Tibial nerve (tissue), 4 donors: ENCODE measurements at regions not wholly inside any gene's neighbourhood (a gene's known extent, or its start where the extent isn't known, plus 50 kb on each side); places are given as distances from the start of the nearest gene placed in this dataset.

Experiments used
- CTCF ChIP-seq, 5 experiments: fragments of 200-600 bp in 3 of 5; fragments of 450-650 bp in 2 of 5; sonication (generic) in 3 of 5; IDR thresholded peaks; one replicate each; pipeline ENCODE4 v1.5.1; 2016 to 2019; ENCODE audit warnings: antibody characterized with exemption in 5 of 5, mild to moderate bottlenecking in 3 of 5, moderate library complexity in 2 of 5
- EP300 ChIP-seq, 2 donors: sonication (generic); formaldehyde crosslinking; IDR thresholded peaks; one replicate each; pipeline ENCODE4 v1.6.1; 2017; ENCODE audit warnings: antibody characterized with exemption in 2 of 2, mild to moderate bottlenecking in 1 of 2
- POLR2A ChIP-seq, 2 donors: fragments of 450-650 bp; IDR thresholded peaks; one replicate each; pipeline ENCODE4 v1.6.1; 2017; ENCODE audit warnings: antibody characterized with exemption in 2 of 2, mild to moderate bottlenecking in 2 of 2, moderate library complexity in 2 of 2

GRCh38 chr4:128591482-128591881, 218.0 kb upstream of the JADE1 start:
- TF ChIP-seq CTCF (IDR thresholded peaks at IDR 0.05) (no peak), POLR2A (IDR thresholded peaks at IDR 0.05) (no peak), EP300 (IDR thresholded peaks at IDR 0.05) (no peak)
